Fibroblast of mammary gland (primary cell): ENCODE measurements at regions not wholly inside any gene's neighbourhood (a gene's known extent, or its start where the extent isn't known, plus 50 kb on each side); places are given as distances from the start of the nearest gene placed in this dataset.

Source experiments
- DNase-seq: peaks from one replicate; pipeline ENCODE4 v3.0.0-alpha.2; 2010; ENCODE audit warnings: low read depth
- H3K4me3 ChIP-seq: 2 replicates; pipeline ENCODE4 v1.5.1; 2011; ENCODE audit warnings: low read depth, mild to moderate bottlenecking, low read length, moderate library complexity; ENCODE audit not compliant: control insufficient read depth
- TF ChIP-seq, protein P1 (sequence below): conservative IDR thresholded peaks from 2 replicates; pipeline ENCODE4 v1.5.1; 2011; ENCODE audit warnings: low read depth, low read length, inconsistent platforms; ENCODE audit not compliant: control insufficient read depth, insufficient read depth

DNA sequence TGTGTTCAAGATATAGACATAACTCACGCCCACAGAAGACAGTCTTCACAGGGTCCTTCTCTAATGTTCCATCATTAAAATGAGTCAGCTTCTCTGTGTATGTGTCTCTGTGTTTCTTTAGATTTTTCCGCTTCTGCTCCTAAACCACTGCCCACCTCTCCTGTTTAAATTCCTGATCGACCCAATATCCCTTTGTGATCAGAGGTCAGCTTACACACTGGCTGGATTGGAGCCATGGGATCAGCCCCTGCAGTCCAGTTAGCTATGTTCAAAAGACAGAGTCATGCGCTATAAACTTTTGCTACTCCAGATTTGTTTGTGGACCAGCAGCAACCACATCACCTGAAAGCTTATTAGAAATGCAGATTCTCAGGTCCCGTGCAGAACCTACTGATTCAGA, 229.2 kb downstream of the C1D start:
- DNase-seq: no peak
- TF ChIP-seq, protein P1, sequence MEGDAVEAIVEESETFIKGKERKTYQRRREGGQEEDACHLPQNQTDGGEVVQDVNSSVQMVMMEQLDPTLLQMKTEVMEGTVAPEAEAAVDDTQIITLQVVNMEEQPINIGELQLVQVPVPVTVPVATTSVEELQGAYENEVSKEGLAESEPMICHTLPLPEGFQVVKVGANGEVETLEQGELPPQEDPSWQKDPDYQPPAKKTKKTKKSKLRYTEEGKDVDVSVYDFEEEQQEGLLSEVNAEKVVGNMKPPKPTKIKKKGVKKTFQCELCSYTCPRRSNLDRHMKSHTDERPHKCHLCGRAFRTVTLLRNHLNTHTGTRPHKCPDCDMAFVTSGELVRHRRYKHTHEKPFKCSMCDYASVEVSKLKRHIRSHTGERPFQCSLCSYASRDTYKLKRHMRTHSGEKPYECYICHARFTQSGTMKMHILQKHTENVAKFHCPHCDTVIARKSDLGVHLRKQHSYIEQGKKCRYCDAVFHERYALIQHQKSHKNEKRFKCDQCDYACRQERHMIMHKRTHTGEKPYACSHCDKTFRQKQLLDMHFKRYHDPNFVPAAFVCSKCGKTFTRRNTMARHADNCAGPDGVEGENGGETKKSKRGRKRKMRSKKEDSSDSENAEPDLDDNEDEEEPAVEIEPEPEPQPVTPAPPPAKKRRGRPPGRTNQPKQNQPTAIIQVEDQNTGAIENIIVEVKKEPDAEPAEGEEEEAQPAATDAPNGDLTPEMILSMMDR: no peak

DNA sequence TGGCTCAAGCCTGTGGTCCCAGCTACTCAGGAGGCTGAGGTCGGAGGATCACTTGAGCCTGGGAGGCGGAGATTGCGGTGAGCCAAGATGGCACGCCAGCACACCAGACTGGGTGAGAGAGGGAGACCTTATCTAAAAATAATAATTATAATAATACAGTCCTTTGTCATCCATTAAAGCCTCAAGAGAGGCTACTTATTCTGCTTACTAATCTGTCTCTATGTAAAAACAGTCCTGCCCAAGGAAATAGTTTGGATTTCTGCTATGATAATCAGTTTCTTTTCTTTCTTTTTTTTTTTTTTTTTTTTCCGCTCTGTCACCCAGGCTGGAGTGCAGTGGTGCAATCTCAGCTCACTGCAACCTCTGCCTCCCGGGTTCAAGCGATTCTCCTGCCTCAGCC, 228.3 kb downstream of the C1D start:
- TF ChIP-seq, protein P1: no peak
- H3K4me3 ChIP-seq: no peak overlapping the region
- no peak for DNase-seq

More for the DNA sequence above, 229.2 kb downstream of the C1D start:
- no peak overlapping the region for H3K4me3 ChIP-seq

DNA sequence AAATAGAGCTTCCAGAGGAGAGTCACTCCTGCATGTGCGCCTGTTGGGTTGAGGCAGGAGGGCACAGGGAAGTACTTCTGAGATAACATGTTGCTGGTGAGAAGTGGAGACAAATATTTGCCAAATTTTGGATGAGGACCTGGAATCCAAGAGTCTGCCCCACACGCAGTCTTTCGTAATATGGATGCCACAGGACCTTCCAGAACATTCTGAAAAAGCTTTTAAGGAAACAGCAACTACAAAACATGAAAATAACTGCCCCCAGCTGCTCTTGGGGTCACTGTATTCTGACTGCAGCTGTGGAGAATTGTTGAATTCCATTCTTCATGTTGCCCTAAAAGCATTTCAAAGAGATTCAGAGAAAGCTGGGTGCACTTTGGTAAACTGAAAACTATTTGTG, 227.5 kb downstream of the C1D start:
- DNase-seq: no peak
- TF ChIP-seq, protein P1: no peak
- H3K4me3 ChIP-seq: no peak overlapping the region

DNA sequence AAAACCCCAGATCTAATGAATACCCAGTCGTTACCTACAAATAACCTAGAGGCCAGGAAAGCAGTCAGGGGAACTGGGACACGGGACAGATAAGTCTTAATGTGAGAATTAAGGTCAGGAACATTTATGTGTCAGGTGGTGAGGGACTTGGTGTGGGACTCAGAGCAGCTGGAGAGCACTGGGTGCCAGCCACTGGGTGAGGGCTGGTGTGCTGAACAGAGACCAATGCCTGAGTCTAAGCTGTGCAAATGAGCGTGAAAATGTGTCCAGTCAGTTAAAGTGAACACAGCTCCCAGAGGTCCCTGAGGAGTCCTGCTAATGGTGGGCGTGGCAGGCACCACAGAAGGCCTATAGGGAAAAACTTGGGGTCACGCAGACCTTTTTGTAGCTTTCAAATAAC, 225.9 kb downstream of the C1D start:
- TF ChIP-seq, protein P1: no peak
- no peak for DNase-seq
- no peak overlapping the region for H3K4me3 ChIP-seq

DNA sequence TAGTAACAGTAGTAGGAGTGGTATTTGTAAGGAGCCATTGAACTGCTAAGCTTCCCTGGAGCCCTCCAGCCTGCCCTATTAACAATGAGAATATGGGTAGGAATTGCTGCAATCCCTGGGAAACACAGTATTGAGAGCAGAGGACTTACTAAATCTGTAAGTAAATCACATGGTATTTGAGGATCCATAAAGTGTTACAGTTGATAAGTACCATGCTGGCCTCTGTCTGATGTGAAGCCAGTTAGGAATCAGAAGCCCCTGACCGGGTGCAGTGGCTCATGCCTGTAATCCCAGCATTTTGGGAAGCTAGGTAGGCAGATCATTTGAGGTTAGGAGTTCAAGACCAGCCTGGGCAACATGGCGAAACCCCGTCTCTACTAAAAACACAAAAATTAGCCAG, 224.6 kb downstream of the C1D start:
- no peak for DNase-seq
- no peak overlapping the region for H3K4me3 ChIP-seq
- TF ChIP-seq, protein P1: no peak

DNA sequence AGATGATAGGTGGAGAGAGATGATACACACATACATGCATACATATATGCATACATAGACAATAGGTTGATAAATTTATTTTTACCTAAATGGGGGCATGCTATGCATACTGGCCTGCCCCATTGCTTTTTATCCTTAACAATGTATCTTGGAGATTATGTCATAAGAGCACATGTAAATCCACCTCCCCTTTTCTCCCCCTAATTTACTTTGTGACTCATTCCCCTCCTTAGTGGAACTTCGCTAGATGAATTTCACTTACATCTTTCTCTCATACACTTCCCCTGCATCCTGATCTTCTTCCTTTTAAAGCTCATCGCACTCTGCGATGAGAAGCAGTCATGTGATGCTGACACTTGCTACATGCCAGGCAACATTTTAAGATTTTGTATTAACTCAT, 223.6 kb downstream of the C1D start:
- TF ChIP-seq, protein P1: no peak
- peak; percentile 49 for DNase-seq
- H3K4me3 ChIP-seq: no peak overlapping the region

DNA sequence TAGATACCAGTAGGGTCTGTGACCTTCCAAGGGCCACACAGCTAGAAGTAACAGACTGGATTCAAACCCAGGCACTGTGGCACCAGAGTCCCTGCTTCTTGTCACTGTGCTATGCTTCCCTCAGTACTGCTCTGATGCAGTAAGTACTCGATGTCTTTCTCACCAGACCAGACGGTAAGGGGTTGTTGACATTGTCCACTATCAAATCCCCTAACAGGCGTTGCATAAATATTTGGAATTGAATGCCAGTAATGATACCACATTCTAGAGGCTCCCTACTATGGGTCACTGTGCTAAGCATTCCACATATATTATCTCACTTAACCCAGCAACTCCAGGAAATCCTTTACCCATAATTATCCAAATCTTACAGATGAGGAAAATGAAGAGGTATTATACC, 223.1 kb downstream of the C1D start:
- no peak for DNase-seq
- TF ChIP-seq, protein P1: no peak
- H3K4me3 ChIP-seq: no peak overlapping the region
